ENCODE measurements at regions not wholly inside any gene's neighbourhood (a gene's known extent, or its start where the extent isn't known, plus 50 kb on each side); places are given as distances from the start of the nearest gene placed in this dataset.

GRCh38 chr10:83367036-83367435, 772.3 kb upstream of the GHITM start:
- no peak for DNase-seq (ENCODE audit: low read depth)

- DNase-seq (ENCODE audit: low read depth), result no peak
These were observed 767.4 kb upstream of the GHITM start for GRCh38 chr10:83371696-83372490.

- DNase-seq (ENCODE audit: low read depth), result no peak
These were observed 766.7 kb upstream of the GHITM start for GRCh38 chr10:83372646-83373045.

GRCh38 chr10:83373671-83374070, 765.6 kb upstream of the GHITM start:
- no peak for DNase-seq (ENCODE audit: low read depth)

GRCh38 chr10:83374741-83375140, 764.6 kb upstream of the GHITM start:
- no peak for DNase-seq (ENCODE audit: low read depth)

- DNase-seq (ENCODE audit: low read depth), result no peak
These were observed 764.0 kb upstream of the GHITM start for GRCh38 chr10:83375274-83375673.

- no peak for DNase-seq (ENCODE audit: low read depth)
These were observed 741.5 kb upstream of the GHITM start for GRCh38 chr10:83397806-83398205.

GRCh38 chr10:83410570-83410969, 728.7 kb upstream of the GHITM start:
- DNase-seq (ENCODE audit: low read depth), result no peak

GRCh38 chr10:83425306-83425705, 714.0 kb upstream of the GHITM start:
- DNase-seq (ENCODE audit: low read depth), result no peak

- DNase-seq (ENCODE audit: low read depth), result no peak
These were observed 712.2 kb upstream of the GHITM start for GRCh38 chr10:83427101-83427500.

- DNase-seq (ENCODE audit: low read depth), result no peak
These were observed 706.9 kb upstream of the GHITM start for GRCh38 chr10:83432261-83433045.

- no peak for DNase-seq (ENCODE audit: low read depth)
These were observed 705.6 kb upstream of the GHITM start for GRCh38 chr10:83433705-83434104.

GRCh38 chr10:83448013-83448412, 691.3 kb upstream of the GHITM start:
- DNase-seq (ENCODE audit: low read depth), result no peak

- no peak for DNase-seq (ENCODE audit: low read depth)
These were observed 680.7 kb upstream of the GHITM start for GRCh38 chr10:83458611-83459010.

- no peak for DNase-seq (ENCODE audit: low read depth)
These were observed 680.2 kb upstream of the GHITM start for GRCh38 chr10:83459124-83459523.

- no peak for DNase-seq (ENCODE audit: low read depth)
These were observed 669.5 kb upstream of the GHITM start for GRCh38 chr10:83469728-83470331.

GRCh38 chr10:83476211-83476610, 663.1 kb upstream of the GHITM start:
- DNase-seq (ENCODE audit: low read depth), result no peak

GRCh38 chr10:83489161-83489560, 650.1 kb upstream of the GHITM start:
- DNase-seq (ENCODE audit: low read depth), result no peak

GRCh38 chr10:83492004-83492403, 647.3 kb upstream of the GHITM start:
- DNase-seq (ENCODE audit: low read depth), result no peak

GRCh38 chr10:83512681-83513080, 626.6 kb upstream of the GHITM start:
- DNase-seq (ENCODE audit: low read depth), result no peak

GRCh38 chr10:83515001-83515400, 624.3 kb upstream of the GHITM start:
- no peak for DNase-seq (ENCODE audit: low read depth)

- DNase-seq (ENCODE audit: low read depth), result no peak
These were observed 622.5 kb upstream of the GHITM start for GRCh38 chr10:83516788-83517187.

- DNase-seq (ENCODE audit: low read depth), result no peak
These were observed 621.9 kb upstream of the GHITM start for GRCh38 chr10:83517456-83517855.
